Fibroblast of lung (primary cell): ENCODE measurements at regions not wholly inside any gene's neighbourhood (a gene's known extent, or its start where the extent isn't known, plus 50 kb on each side); places are given as distances from the start of the nearest gene placed in this dataset.

Experiments used
- DNase-seq, 2 donors: peaks; one replicate each; pipeline versions ENCODE4 v3.0.0 to v3.0.0-alpha.2; 2010; ENCODE audit warnings: low read depth in 2 of 2
- H2AFZ ChIP-seq: 2 replicates; pipeline ENCODE4 v1.5.1; 2012; ENCODE audit warnings: low read length, control low read depth, inconsistent platforms
- H3K27ac ChIP-seq: 2 replicates; pipeline ENCODE4 v1.5.1; 2011; ENCODE audit warnings: low read length, control low read depth; ENCODE audit not compliant: insufficient read depth
- H3K27me3 ChIP-seq: 2 replicates; pipeline ENCODE4 v1.5.1; 2011; ENCODE audit warnings: mild to moderate bottlenecking, low read length; ENCODE audit not compliant: control insufficient read depth, insufficient read depth
- H3K36me3 ChIP-seq: 2 replicates; pipeline ENCODE4 v1.5.1; 2011; ENCODE audit warnings: low read length; ENCODE audit not compliant: control insufficient read depth, insufficient read depth
- H3K4me1 ChIP-seq: 2 replicates; pipeline ENCODE4 v1.5.1; 2011; ENCODE audit warnings: low read length; ENCODE audit not compliant: control insufficient read depth, insufficient read depth; ENCODE audit errors: extremely low read depth
- H3K4me2 ChIP-seq: 2 replicates; pipeline ENCODE4 v1.5.1; 2011; ENCODE audit warnings: low read length, control low read depth; ENCODE audit not compliant: insufficient read depth; ENCODE audit errors: extremely low read depth
- H3K4me3 ChIP-seq, 4 experiments: fragments of 200-600 bp in 1 of 4; sonication (generic) in 1 of 4; replicated peaks in 1 of 4; 2 replicates each; pipeline ENCODE4 v1.5.1; 2011 to 2016; ENCODE audit warnings: low read length in 4 of 4, low read depth in 3 of 4, mild to moderate bottlenecking in 3 of 4, control low read depth in 2 of 4, inconsistent platforms in 1 of 4, mixed read lengths in 1 of 4; ENCODE audit not compliant: insufficient read depth in 1 of 4; ENCODE audit errors: control extremely low read depth in 1 of 4
- H3K79me2 ChIP-seq: 2 replicates; pipeline ENCODE4 v1.5.1; 2012; ENCODE audit warnings: mild to moderate bottlenecking, low read length, inconsistent platforms; ENCODE audit not compliant: control insufficient read depth, insufficient read depth
- H3K9ac ChIP-seq: 2 replicates; pipeline ENCODE4 v1.5.1; 2011; ENCODE audit warnings: mild to moderate bottlenecking, low read length, control low read depth; ENCODE audit not compliant: insufficient read depth
- H3K9me3 ChIP-seq: 2 replicates; pipeline ENCODE4 v1.5.1; 2012; ENCODE audit warnings: low read depth, low read length; ENCODE audit not compliant: control insufficient read depth, insufficient read depth
- H4K20me1 ChIP-seq: 2 replicates; pipeline ENCODE4 v1.5.1; 2011; ENCODE audit warnings: low read length; ENCODE audit not compliant: control insufficient read depth, insufficient read depth; ENCODE audit errors: extremely low read depth
- CTCF ChIP-seq, 2 donors: IDR thresholded peaks in 1 of 2; conservative IDR thresholded peaks in 1 of 2; 1 replicate in 1 of 2; 2 replicates in 1 of 2; pipeline ENCODE4 v1.5.1; 2011 to 2012; ENCODE audit warnings: low read length in 2 of 2, control low read depth in 1 of 2, inconsistent platforms in 1 of 2, low read depth in 1 of 2, mild to moderate bottlenecking in 1 of 2
- EZH2 ChIP-seq: IDR thresholded peaks from 2 replicates; pipeline ENCODE4 v1.5.1; 2012; ENCODE audit warnings: low read length, control low read depth, mild to moderate bottlenecking; ENCODE audit errors: missing control alignments

DNA sequence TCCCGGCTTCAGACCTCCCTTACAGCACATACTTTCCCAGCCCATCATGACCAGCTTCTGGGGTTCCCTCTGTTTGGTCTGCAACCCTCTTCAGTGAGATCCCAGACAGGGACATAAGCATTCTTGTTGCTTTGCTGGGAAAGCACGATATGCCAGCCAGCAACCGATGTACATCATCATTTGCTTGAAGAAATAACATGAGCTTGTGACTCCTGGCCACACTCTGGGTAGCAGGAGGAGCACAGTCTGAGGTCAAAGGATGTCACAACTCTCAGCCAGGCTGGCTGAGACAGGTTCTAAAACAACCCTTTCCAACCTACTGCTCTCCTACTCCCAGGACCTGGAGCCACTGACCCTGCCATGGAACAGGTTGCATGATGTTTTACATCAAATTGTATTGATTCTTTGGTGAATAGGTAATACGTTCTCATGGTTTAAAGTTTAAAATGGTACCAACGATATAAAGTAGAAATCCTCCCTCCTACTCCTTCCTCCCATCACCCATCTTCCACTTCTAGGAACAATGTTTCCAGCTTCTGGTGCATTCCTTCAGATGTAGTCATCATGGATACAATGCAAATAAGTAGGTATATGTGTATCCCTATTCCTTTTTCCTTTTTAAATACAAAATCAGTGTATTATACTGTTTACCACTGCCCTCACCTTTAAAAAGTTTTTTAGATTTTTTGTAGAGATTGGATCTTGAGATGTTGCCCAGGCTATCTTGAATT is 190.3 kb downstream of the OPA1 start:
- Histone ChIP-seq H4K20me1 (no peaks in the 10 kb centered on the region), H3K4me1 (no peaks in the 10 kb centered on the region), H3K4me2 (no peak overlapping the region), H3K9ac (no peak overlapping the region), H3K27ac (no peak overlapping the region), H3K4me3 (no peak overlapping the region), H3K9me3 (no peaks in the 10 kb centered on the region), H3K27me3 (peaks cover 29% of the 10 kb centered on the region), H3K36me3 (no peaks in the 10 kb centered on the region), H2AFZ (no peak overlapping the region), H3K79me2 (no peaks in the 10 kb centered on the region)
- no peak for TF ChIP-seq CTCF (conservative IDR thresholded peaks at IDR 0.05 in 1 of 2, IDR thresholded peaks at IDR 0.05 in 1 of 2; ENCODE audit: low read depth in 1 of 2, low read length in 2 of 2)
- no peak for TF ChIP-seq EZH2
- DNase-seq: peak in 1 of 2 donors; percentile 65

DNA sequence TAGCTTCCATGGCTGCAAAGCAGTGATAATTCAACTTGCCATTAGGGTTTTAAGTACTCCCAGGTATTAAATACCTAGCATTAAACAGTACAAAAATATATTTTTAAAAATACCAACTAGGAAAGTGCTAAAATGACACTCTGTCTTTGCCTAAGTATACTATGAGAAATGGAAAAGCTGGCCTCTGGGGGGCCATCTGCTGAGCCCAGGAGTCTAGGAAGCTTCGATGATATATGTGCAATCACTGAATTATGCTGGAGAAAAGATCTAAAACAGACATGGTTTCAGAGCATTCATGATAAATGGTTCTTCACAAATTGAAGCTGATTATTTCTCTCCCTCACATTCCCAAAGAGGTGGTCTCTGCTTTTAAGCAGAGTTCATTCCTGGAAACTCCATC is 191.8 kb downstream of the OPA1 start:
- no peak for DNase-seq
- H2AFZ ChIP-seq: no peak overlapping the region
- H3K9me3 ChIP-seq: no peaks in the 10 kb centered on the region
- no peak overlapping the region for H3K4me3 ChIP-seq
- peaks cover 22% of the 10 kb centered on the region for H3K27me3 ChIP-seq
- H3K79me2 ChIP-seq: no peaks in the 10 kb centered on the region
- no peak overlapping the region for H3K4me2 ChIP-seq
- no peaks in the 10 kb centered on the region for H3K4me1 ChIP-seq
- H3K9ac ChIP-seq: no peak overlapping the region
- H4K20me1 ChIP-seq: no peaks in the 10 kb centered on the region
- TF ChIP-seq CTCF (conservative IDR thresholded peaks at IDR 0.05 in 1 of 2, IDR thresholded peaks at IDR 0.05 in 1 of 2; ENCODE audit: low read depth in 1 of 2, low read length in 2 of 2) (no peak), EZH2 (no peak)
- H3K36me3 ChIP-seq: no peaks in the 10 kb centered on the region
- no peak overlapping the region for H3K27ac ChIP-seq

DNA sequence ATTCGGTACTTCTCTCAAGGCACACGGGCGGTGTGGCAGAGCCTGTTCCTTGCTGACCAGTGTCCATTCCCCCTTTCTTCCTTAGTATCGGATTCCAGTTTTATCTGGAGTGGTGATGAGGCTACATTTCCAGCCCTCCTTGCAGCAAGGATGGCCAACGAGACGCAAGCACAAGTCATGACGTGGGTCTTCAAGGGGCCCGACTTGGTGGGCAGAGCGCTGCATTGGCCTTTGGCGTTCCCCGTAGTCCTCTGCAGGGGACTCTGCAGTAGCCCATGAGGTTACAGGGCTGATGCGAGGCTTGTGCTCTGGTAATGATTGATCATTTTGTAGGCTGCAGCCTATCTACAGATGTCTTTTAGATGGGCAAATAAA is 194.5 kb downstream of the OPA1 start:
- Histone ChIP-seq H3K9me3 (no peaks in the 10 kb centered on the region), H3K4me2 (no peak overlapping the region), H4K20me1 (no peaks in the 10 kb centered on the region), H3K9ac (no peak overlapping the region), H3K4me1 (no peaks in the 10 kb centered on the region), H3K36me3 (no peaks in the 10 kb centered on the region), H3K27me3 (peaks cover 12% of the 10 kb centered on the region), H3K79me2 (no peaks in the 10 kb centered on the region), H3K27ac (no peak overlapping the region), H3K4me3 (no peak overlapping the region), H2AFZ (no peak overlapping the region)
- no peak for TF ChIP-seq CTCF (conservative IDR thresholded peaks at IDR 0.05 in 1 of 2, IDR thresholded peaks at IDR 0.05 in 1 of 2; ENCODE audit: low read depth in 1 of 2, low read length in 2 of 2)
- TF ChIP-seq EZH2: no peak
- DNase-seq: no peak
